GM18505 (cell line): ENCODE measurements at regions not wholly inside any gene's neighbourhood (a gene's known extent, or its start where the extent isn't known, plus 50 kb on each side); places are given as distances from the start of the nearest gene placed in this dataset.
"Not testable (repeated sequence)": the region's sequence is repeated elsewhere in the genome, so short reads cannot be mapped to it uniquely, and the experiment has no call there.

Experiments
- ATAC-seq: cut with Tn5 transposase; IDR thresholded peaks from one replicate; pipeline ENCODE4 v1.9.1; 2021; ENCODE audit not compliant: unreplicated experiment
- POLR2A ChIP-seq: IDR thresholded peaks from 4 replicates; pipeline ENCODE4 v1.6.1; 2011; ENCODE audit warnings: borderline replicate concordance; ENCODE audit not compliant: insufficient read depth, insufficient read length; ENCODE audit errors: extremely low read depth

DNA sequence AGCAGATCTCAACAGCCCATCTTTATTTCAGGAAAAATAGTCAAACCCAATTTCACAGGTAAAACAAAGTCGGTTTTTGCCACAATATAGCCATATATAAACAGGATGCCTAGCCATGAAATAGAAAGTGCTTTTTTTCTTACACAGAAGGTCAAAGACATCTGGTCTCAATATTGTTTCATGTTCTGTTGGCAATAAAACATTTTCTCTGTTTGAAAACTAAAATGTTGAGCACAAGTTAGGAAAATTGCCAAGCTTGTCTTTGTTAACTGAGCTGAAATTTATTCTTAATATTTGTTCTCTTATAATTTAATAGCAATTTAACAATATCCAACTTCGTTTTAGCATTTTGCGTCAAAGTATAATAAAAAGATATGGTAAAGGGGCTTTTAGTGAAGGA is 673.4 kb downstream of the DTWD2 start:
- no peak for TF ChIP-seq POLR2A
- no peak for ATAC-seq

DNA sequence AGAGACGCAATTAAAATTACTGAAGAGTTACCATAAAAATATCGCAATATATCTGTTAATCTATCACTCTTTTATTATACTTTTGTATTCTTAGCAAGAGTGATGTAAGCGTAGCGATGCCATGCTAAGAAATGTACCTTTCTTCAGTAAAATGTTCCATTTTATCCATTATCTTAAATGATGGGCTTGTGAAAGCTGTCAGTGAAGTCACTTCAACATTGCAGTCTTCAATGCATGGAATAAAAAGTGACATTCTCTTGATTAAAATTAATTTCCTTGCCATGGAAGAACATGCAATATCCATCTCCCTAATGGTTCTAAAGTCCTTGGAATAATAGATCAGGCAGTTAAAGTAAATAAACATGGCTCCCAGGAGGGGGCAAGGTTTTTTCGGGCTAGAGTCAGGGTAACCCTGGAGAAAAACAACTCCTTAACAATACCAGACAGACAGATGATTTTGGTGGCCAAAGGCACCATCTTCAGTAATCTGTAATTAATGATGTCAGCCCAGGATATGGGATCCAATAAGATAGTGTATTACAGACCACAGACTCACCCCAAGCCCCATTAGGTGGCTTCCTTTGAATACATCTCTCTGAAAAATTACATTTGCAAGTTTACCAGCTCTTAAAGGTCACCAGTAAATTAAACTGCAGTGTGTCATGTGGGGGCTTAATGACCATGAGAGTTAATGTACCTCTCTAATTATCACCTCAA is 677.1 kb downstream of the DTWD2 start:
- TF ChIP-seq POLR2A = no peak
- no peak for ATAC-seq

DNA sequence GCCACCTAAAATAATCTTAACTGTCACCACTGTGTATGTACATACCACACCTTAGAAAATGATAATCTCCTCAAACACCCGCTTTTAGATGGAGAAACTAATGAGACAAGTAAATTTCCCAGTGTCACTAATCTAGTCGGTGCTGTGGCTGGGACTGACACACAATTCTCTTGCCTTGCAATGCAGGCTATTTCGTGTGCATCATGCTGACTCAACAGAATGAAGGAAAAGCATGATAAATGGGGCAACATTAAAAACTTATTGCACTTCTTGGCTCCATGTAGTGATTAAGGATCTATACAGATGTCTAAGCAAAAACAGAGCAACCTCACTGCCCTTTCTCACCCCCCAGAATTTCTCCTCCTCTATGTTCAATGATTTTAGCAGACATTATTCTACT is 677.9 kb downstream of the DTWD2 start:
- no peak for ATAC-seq
- TF ChIP-seq POLR2A = no peak

DNA sequence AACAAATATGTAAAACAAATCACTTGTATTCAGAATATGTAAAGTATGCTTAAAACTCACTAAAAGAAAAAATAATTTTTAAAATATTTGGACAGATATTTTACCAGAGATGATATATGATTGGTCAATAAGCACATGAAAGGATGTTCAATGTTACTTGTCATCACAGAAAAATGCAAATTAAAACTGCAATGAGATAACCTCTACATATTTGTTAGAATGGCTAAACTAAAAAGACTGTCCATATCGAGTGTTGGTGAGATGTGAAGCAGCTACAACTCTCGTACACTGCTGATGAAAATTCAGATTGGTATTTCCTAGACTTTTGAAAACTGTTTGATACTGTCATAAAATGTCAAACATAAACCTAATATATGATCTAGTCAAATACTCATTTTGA is 685.1 kb downstream of the DTWD2 start:
- TF ChIP-seq POLR2A = no peak
- no peak for ATAC-seq

DNA sequence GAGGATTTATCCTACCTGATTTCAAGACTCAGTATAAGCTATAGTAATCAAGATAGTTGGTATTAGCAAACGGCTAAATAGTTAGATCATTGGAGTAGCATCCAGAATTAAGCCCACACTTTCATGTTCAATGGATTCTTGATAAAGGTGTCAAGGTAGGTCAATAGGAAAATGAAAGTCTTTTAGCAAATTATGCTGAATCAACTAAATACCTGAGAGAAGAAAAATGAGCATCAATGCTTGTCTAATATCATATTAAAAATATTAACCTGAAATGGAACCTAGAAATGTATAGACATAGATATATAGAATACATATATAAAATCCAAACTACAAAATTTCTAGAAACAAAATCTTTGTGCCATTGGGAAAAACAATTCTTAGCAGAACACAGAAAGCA is 685.6 kb downstream of the DTWD2 start:
- no peak for TF ChIP-seq POLR2A
- no peak for ATAC-seq

DNA sequence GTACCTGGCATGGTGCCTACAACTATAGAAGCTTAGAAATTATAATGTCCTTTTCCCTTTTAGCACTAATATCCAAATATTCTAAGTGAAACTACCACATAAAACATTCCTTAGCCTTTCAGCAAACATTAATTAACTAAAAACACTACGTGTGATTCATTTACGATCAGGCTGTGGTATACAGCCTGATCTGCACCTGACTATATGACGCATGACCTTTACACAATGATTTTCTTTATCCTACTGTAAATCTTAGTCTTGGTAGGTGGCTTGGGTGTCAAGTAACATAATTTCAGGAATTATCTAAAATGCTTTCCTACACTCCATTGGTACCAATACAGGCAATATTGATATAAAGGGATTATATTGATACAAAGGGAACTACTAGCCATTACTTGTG is 686.7 kb downstream of the DTWD2 start:
- no peak for TF ChIP-seq POLR2A
- ATAC-seq = no peak

DNA sequence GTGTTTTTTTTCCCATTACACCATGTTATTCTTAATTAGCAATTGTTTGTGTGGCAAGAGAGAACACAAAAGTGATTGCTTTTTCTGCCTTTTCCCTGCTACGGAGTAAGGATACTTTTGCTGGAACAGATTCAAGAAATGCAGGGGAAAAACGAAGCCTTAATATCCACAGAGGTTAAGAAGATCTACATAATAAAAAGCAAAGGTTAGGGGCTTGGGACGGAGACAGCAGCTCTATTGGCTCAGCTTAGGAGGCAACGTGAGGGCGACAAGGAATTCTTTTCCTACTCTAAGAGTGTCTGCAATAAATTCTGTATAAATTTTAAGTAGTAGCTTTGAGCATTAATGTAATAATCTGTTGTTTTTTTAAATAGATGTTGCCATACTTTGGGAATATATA is 693.3 kb downstream of the DTWD2 start:
- ATAC-seq = no peak
- TF ChIP-seq POLR2A = no peak

DNA sequence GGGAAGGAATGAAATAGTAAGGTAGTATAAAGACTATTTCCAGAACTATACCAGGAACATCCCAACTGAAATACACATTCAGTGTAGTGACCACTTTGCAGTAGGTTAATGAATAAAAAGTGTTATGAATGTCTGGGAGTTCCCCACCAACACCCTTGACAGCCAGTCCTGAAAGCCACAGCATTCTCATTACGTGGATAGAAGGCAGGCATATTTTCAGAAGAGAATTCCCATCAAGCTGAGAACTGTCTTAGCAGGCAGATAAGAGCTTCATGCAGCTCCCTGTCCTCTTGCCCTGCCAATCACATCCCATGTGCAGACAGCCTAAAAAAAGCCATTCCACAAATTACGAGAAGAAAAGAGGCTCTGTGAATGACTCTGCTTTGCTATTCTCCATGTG is 695.0 kb downstream of the DTWD2 start:
- ATAC-seq = no peak
- TF ChIP-seq POLR2A = no peak

DNA sequence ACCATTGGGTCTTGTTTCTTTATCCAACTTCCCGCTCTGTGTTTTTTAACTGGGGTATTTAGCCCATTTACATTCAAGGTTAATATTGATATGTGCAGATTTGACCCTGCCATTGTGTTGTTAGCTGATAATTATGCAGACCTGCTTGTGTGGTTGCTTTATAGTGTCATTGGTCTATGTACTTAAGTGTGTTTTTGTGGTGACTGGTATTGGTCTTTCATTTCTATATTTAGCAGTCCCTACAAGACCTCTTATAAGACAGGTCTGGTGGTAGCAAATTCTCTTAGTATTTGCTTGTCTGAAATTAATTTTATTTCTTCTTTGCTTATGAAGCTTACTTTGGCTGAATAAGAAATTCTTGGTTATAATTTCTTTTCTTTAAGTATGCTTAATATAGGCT is 698.1 kb downstream of the DTWD2 start:
- no peak for ATAC-seq

DNA sequence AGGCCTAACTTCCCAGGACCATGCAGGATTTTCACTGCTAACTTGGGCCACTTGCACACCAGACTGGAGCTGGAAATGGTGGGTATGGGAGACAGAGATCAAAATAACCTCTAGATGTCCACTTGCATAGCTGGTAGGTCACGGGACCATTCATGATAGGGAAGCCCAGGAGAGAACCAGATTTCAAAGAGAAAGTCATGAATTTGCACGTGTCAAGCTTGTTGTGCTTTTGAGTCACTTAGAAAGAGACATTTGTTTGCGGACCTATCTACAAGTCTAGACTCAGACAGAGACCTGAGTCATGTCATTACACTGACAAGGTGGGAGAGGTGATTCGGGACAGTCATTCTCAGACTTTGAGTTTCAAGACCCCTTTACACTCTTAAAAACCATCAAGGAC is 704.1 kb downstream of the DTWD2 start:
- not testable (repeated sequence) for ATAC-seq

More for the DNA sequence above, 698.1 kb downstream of the DTWD2 start:
- TF ChIP-seq POLR2A = no peak

DNA sequence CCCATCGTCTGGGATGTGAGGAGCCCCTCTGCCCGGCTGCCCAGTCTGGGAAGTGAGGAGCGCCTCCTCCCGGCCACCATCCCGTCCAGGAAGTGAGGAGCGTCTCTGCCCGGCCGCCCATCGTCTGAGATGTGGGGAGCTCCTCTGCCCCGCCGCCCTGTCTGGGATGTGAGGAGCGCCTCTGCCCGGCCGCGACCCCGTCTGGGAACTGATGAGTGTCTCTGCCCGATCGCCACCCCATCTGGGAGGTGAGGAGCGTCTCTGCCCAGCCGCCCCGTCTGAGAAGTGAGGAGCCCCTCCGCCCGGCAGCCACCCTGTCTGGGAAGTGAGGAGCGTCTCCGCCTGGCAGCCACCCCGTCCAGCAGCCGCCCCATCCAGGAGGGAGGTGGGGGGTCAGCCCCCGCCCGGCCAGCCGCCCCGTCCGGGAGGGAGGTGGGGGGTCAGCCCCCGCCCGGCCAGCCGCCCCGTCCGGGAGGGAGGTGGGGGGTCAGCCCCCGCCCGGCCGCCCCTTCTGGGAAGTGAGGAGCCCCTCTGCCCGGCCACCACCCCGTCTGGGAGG is 705.8 kb downstream of the DTWD2 start:
- ATAC-seq = not testable (repeated sequence)

DNA sequence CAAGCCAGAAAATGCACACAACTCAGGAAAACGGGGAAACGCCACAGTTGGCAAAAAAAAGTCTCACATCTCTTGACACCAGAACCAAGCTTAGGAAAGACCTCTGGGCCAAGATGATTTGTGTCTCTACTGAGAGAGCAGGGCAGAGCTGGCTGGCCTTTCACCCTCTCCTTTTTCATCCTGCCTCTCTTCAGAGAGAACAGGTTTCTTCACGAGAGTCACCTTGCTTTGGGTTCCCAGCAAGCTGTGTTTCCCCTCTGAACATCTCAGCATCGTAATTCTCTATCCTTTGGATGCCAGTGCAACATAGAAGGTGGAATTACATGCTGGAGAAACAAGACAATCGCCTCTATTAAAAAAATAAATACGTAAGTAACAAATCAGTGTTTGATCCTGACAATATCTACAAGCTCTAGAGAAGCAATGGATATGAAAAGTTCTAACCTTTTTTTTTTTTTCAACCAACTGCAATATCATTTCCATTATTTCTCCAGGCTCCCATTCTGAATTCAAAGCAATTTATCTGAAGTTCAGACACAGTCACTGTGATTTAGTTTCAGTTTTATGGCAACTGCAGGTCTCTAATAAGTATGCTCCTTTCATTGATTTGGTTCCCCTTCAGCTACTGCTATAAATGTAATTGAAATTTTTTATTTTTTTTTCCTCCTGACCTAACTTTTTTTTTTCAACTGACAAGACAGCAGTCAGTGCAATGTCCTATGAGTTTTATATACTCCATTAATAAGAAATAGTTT is 708.6 kb downstream of the DTWD2 start:
- no peak for TF ChIP-seq POLR2A
- ATAC-seq = no peak

DNA sequence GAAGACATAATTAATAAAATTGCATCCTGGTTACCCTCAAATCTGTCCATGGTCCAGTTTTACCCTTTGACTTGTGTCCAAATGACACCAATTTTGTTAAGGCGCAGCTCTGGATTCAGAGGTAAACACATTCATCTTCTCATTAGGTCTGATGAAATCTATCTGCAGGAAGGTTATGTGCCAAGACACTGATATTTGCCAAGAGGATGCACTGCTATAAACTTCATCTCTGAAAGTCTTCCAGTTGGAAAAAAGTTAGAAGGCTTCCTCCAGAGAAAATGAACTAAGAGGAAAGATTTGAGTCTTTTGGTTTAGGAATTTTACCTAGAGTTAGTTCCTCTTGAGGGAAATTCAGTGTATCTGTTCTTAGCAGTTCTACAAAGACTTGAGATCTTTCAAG is 717.8 kb downstream of the DTWD2 start:
- no peak for ATAC-seq
- no peak for TF ChIP-seq POLR2A

DNA sequence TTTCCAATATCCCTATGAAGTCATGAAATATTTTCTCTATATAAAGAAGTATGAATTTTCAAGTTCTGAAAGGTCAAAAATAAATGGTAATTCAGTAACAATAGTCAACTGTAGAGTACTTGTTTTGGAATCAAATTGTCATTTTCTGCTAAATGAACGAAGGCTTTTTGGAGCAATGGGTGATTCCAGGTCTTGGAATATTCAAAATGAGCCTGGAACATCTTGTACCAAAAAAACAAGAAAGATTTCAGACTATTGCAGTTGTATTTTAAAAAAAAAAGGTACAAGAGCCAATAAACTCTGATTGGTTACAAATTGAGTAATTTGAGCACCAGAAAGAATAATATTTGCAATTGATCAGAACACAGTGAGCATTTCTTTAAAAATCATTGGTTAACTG is 730.1 kb downstream of the DTWD2 start:
- no peak for TF ChIP-seq POLR2A
- no peak for ATAC-seq
